Activated CD4-positive, alpha-beta T cell treated with anti-CD3 and anti-CD28 coated beads, Interleukin-2, Interleukin-4, amounts not matched to agents 100 ng/mL and 50 ng/mL, durations not matched to agents 16 hours and 8 hours (primary cell): ENCODE measurements at regions not wholly inside any gene's neighbourhood (a gene's known extent, or its start where the extent isn't known, plus 50 kb on each side); places are given as distances from the start of the nearest gene placed in this dataset.

ENCODE experiments used
- DNase-seq: peaks from one replicate; pipeline ENCODE4 v3.0.0-alpha.2; 2020; ENCODE audit warnings: low spot score

DNA sequence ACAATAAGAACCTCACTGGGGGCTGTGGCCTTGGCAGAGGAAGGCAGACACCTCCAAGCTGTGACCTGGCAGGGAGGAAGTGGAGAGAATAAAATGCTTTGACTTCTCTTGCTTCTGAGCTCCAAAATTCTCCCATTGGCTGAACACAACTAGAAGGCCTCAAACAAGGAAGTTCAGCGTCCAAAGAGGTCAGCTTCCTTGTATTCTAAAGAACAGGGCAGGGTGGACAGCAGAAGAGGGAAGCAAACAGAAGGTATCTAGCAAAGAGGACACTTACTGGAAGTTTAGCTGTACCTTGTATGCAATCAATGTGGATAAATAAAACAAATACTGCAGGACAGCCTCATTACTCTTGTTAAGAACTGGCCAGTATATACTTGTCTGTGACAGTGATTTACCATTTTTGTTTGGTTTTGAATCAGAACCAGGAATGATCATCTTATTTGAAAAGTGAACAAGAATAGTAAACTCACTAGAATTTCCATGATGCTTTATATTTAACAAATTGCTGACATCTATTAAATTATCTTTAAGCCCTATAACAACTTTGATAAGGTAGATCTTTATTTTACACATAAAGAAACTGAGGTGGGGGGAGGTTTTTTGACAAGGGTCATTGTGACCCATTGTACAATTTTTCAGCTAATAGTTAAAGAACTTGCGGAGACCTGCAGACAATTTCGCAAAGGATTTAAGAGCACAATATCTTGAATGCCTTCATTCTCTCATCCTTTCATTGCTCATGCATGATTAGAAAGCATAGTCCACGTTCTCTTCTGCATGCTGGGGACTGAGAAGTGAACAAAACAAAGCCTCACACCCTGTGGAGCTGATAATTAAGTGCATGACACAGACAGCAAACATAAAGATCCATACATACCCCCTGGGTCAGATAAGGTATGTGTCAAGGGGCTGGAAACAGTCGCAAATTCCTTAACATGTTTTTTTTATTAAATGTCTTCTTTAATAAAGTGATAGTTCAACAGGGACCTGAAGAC lies 1448.0 kb downstream of the AACS start:
- DNase-seq, result no peak

DNA sequence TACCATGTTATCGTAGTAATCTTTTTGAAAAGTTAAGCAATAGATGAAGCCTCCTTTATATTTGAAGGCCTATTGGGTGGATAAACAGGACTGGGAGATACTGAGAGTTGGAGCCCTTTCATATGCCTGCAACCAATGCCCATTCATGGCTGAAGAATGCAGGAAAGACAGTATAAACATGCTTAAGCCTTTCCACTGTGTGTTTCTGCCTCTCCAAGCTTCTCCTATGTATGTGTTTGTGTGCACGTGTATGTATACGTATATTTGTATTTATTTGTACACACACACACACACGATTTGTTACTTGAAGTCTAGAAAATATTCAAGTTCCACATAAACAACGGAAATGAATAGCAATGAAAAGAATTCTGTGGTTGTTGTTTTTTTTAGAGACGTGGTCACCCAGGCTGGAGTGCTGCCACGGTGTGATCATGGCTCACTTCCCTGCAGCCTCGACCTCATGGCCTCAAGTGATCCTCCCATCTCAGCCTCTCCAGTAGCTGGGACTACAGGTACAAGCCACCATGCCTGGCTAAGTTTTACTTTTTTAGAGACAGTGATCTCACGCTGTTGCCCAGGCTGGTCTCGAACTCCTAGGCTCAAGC lies 1453.5 kb downstream of the AACS start:
- no peak for DNase-seq

DNA sequence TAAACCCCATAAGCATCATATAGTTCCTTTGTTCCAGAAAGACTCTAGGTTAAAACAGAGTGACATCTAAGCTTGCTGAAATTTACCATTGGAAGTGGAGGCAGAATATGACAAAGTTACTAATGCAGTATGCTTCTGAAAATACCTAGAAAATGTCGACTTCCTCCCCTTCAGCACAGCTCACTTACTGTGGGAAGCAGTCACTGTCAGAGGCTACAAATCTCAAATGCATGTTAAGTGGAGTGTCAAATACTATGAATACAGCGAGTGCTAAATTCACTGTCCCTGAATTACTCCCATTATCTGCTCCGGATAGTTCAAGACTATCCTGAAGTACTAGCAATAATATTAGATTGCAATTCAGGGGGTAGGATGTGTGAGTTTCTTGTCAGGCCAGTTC lies 1454.6 kb downstream of the AACS start:
- DNase-seq, result no peak

DNA sequence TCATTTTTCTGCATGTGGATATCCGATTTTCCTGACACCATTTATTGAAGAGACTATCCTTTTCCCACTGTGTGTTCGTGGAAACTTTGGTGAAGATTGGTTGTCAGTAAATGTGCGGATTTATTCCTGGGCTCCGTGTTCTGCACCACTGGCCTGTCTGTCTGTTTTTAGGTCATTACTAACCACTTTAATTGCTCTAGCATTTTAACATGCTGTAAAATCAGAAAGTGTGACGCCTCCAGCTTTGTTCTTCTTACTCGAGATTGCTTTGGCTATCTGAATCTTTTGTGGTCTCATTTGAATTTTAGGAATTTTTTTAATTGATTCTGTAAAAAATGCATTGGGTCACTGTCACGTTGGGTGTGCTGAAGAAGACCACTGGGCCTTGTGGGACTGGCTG lies 1458.7 kb downstream of the AACS start:
- DNase-seq, result no peak

DNA sequence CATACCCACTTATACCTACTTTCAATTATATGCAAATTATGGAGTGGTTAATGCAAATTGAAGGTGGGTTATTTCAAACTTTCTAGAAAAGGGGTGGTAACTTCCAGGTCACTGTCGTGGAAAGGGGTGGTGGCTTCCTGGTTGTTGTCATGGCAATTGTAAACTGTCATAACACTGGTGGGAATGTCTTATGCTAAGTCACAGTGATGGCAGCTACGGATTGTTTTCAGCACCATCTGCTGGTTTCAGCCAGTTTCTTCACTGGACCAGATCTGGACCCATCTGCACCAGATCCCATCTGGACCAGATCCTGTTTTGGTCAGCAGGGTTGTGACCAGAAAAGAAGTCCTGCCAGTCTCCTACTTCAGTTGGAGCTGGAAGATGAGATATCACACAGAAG lies 1469.3 kb downstream of the AACS start:
- no peak for DNase-seq

DNA sequence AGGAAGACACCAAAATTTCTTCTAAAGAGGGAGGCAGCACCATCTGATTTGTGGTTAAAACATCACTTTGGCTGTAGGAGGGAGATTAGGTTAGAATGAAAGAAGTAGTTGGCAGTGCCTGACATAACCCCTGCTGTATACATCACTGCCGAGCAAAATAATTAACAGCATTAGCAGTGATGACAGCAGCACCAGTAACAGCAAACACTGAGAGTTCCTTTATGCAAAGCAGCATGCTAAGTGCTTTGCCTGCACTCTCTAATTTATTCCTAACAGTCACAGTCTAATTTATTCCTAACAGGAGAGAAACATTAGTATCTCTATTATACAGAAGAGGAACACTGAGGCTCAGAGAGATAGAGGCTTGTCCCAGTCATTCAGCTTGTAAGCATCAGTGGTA lies 1469.7 kb downstream of the AACS start:
- no peak for DNase-seq

DNA sequence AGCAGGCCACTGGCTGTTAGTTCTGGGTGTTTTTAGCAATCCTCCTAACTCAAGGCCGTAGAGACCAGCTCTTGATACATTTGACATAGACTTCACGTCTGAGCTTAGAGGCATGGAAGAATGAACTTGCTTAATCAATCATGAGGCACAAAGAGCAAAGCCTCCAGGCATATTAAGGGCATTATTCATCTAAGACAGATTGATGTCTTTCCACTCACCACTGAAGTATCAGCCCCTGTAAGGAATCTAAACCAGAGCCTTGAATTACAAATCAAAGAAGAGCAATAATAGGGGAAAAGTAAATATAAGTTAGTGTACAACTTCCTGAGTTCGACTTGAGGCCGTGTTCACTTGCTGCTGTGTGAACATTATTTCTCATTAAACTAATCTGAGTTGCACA lies 1470.7 kb downstream of the AACS start:
- DNase-seq, result no peak

DNA sequence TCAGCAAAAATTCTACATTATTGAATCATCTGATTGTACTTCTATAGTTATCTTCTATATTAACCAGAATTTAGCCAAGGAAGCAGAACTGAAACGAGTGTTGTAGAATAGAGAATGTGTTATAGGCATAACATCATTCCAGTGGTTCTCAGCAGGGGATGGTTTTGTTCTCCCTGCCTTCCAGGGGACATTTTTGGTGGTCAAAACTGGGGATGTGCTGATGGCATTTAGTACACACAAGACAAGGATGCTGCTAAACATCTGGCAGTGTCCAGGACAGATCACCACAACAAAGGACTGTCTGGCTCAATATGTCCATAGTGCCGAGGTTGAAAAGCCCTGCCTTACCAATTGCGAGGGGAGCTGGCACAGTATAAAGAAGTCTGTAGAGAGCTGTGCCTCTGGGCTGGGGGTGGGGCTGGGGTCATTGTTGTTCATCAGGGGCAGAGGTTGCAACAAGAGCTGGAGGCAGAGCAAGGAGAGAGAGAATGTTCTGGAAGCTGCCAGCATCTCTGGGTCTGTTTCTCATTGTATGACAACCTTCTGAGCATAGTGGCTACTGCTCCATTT lies 1472.8 kb downstream of the AACS start:
- no peak for DNase-seq

DNA sequence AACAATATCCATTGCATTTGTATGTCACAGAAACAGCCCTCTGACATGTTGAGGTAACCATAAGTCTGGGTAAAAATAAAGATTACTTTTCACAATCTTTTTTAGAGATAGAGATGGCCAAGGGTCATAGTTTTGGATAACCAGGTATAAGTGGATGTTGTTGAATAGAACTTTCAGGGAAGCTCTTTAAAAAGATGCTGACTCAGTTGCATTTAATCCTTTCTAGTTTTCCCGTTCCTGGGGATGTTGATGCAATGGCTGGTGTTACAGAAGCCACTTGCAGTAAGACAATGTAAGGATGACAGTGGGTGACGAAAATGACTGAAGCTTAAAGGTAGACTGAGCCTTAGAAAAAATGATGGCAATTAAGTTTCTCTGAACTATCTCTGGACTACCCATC lies 1473.7 kb downstream of the AACS start:
- DNase-seq, result no peak

DNA sequence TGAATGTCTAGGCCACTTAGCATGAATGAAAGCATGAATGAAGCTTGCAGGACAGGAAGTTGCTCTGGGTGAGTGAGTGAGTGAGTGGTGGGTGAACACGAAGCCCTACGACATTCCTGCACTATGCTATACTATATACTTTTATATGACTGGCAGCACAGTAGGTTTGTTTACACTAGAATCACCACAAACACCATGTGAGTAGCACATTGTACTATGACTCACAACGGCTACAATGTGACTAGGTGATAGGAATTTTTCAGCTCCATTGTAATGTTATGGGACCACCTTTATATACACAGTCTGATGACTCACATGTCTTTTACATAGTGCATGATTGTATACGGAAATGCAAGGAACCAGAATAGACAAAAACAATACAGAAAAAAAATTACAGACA lies 1480.2 kb downstream of the AACS start:
- no peak for DNase-seq

DNA sequence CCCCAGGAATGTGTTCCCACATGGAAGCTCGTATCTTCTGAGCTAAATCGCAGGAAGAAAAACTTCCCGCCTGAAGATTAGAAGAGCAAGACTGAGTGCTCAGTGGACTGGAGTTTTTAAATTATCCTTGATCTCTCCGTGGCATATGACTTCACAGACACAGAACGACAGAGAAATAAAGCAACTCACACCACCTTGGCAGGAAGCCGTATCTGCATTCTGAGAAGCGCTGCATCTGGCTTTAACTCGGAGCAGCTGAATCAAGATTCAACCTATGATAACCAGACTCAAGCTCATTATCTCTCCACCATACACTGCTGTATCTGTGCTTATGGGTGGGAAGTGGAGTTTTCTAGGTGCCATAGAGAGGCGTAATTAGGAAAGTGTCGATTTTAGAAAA lies 1482.7 kb downstream of the AACS start:
- DNase-seq, result no peak

DNA sequence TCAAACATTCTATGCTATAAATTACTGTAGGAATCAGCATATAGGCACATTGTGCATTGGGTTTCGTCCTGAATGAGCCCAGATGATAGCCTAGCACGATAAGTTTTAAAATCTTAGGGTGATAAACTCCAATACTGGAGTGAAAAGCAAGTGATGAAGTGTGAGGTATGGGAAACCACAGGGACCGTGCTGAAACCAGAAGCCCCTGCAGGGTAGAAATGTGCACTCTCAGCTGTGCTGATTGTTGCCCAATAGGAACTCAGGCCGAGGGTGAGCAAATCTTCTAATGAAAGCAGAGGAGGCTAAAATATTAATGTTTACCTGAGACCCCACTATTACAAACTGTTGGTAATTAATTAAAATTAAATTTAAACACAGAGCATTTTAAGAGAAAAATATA lies 1486.6 kb downstream of the AACS start:
- DNase-seq, result no peak

DNA sequence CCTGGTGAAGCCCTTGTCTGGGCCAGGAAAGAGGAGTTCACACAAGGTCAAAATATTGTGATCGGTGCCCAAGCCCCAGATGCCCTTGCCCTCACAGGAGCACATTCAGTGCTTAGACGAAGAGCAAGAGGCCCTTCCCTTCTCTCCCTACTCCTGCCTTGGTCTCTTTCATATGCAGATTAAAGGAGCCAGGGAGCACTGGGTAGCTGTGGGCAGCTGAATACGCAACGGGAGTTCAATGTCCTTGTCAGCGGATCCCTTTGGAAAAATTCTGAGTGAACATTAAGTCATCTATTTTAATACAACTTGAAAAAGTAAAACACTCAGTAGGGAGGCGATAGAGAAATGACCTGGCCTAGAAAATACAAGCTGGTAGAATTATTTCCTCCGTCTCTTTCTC lies 1489.4 kb downstream of the AACS start:
- DNase-seq, result no peak

DNA sequence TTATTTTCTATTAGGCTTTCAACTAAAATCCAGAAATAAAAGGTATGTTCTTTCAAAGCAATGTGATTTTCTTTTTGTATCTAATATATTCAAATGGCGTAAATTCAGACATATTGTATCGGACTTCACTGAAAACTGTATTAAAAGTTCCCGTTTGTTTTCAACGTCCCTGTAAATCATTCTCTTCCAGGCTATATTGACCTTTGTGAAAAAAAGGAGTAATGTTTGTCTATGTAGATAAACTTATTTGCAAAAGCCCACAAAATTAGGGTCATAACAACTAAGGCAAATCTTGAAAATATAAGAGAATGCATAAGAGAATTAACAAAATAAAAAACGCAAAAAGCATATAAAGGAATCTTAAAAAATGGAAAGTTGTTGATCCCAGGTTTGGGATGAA lies 1492.4 kb downstream of the AACS start:
- no peak for DNase-seq

DNA sequence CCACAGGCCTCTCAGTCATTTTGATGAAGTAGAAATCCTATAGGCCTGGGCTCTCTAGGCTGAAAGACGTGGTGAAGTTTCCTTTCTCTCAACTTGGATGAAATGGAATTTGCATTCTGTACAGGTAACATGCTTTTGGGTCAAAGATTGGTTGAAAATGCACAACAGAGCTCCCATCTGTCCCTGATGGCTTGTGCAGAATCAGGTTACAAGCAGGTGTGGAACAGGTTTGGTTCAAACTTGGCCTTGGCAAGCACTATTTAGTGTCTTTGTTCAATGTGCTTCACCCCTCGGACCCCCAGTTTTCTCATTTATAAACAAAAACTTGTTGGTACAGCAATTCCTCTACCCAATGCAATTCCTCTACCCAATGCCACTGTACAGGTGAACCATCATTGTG lies 1493.0 kb downstream of the AACS start:
- no peak for DNase-seq

DNA sequence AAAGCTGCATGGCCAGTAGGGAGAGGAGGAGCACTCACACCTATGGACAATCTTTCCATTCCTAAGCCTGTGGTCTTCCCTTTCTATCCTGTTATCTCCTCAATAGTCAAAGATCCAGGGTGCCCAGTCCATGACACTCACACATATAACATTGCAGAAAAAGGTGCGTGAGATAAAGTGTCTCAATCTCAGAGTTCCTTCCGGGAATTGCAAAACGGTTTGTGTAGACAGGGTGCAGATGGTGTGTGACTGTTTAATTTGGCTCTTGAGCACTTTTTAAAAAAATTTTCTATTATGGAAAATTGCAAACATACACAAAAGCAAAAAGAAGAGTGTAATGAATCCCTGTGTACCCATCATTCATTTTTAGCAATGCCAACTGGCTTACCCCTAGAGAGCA lies 1493.6 kb downstream of the AACS start:
- DNase-seq, result no peak

DNA sequence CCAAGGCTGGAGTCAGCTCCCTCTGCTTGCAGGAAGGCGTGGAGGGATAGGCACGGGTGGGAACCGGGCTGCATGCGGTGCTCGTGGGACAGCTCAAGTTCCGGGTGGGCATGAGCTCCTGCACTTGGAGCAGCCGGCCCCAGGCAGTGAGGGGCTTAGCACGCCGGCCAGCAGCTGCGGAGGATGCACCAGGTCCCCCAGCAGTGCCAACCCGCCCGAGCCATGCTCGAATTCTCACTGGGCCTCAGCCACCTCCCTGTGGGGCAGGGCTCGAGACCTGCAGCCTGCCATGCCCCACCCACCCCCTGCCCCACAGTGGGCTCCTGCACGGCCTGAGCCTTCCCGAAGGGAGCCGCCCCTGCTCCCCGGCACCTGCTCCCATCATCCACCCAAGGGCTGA lies 1501.8 kb downstream of the AACS start:
- DNase-seq, result no peak

DNA sequence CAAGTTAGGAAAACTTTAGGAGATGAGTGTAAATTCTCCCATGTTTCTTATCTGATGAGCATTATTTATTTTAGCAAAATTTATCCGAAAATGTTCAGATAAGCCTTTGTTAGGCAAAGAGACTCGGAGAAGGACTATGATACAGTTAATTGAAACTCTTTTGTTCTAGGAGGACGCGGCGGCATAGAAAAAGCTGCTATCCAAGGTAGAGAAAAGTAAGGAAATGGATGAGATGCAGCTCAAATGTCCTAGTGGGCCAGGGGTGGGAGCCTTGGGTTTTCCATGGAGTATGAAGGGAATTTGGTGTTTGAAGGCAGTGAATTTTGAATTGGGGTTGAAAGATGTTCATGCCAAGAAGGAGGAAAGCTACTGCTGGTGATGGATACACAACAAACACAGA lies 1504.5 kb downstream of the AACS start:
- DNase-seq, result no peak

DNA sequence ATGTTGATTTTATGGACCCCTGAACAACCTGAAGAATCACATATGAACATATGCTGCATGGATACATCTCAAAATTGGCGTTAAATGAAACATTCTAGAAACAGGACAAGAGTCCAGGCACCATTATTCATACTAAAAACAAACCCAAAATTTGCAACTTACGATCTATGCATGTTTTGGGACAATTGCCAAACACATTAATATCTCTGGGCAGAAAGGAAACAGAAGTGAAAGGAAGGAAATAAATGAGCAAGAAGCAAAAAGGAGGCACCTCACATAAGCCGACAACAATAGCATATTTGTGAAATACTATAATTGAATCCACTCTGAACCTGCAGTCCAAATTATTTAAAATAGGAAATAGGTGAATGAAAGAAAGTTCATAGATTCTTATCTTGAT lies 1505.3 kb downstream of the AACS start:
- no peak for DNase-seq

DNA sequence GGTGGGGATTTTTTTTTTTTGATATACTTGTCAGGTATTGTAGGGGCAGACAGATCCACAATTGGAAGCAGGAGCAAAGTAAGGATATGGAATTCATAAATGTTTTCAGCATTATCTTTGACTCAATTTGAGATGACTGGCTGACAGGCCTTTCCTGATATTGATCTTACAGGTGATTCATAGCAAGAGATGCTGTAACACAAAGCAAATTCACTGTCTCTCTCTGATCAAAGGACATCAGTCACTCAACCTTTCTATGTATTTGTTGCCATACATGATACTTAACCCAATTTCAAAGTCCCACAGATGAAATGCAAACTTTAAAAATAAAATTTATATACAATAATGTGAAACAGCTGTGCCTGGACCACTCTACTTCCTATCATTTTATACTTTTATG lies 1506.9 kb downstream of the AACS start:
- DNase-seq, result peak; percentile 24

DNA sequence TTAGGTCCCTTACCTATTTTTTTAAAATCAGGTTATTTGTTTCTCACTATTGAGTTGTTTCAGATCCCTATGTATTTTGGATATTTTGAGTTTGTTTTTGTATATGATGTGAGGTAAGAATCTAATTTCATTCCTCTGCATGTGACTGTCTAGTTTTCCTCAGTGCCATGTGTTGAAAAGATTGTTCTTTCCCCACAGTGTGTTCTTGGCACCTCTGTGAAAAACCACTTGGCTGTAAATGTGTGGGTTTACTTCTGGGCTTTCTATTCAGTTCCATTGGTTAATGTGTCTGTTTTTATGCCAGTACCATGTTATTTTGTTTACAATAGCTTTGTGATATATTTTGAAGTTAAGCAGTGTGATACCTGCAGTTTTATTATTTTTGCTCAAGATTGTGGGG lies 1516.4 kb downstream of the AACS start:
- no peak for DNase-seq

DNA sequence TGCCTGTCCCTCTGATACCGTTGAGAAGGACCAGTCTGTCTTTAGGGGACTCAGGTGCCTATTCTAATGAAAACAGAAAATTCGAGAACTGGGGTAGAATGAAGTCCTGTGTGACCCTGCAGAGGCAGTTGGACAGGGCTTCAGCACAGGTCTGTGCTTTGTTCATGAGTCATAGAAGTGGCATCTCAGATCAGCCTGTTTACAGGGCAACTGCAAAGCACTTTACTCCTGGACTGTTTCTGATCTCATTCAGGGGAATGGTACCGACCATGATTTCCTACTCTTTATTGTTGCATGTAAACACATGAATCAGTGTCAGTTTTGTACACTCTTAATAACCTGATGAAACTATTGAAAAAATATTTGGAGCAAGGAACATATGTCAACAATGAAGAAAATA lies 1517.0 kb downstream of the AACS start:
- no peak for DNase-seq

DNA sequence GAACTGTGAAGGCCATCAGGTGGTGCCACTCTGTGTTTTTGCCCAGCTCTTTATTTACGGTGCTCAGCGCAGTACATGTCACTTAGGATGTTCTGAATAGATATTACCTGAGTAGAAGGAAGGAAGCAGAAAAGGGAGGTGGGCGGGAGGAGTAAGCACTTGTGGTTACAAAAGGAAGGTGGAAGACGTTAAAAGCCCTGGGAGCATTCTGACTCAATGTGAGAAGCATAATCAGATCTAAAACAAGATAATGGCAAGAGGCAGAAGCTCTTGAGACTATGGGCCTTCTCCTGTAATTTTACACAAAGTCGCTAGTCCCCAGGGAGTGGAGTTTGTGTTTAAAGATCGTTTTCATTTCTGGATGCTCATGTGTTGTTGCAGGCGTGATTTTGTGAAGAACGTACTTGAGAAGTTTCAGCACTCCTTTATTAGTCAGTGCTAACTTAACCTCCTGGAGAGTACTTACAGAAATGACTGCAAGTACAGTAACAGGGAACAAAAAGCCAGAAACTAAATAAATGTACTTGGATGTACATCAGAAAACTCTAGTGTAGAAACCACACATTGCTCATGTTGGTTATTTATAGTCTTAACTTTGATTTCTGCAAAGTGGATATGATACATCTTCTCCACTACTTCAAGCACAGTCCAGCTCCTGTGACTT lies 1523.5 kb downstream of the AACS start:
- DNase-seq, result peak; percentile 74
